Activated CD8-positive, alpha-beta T cell treated with anti-CD3 and anti-CD28 coated beads for 36 hours (primary cell): ENCODE measurements at regions not wholly inside any gene's neighbourhood (a gene's known extent, or its start where the extent isn't known, plus 50 kb on each side); places are given as distances from the start of the nearest gene placed in this dataset.
"Not testable (repeated sequence)": the region's sequence is repeated elsewhere in the genome, so short reads cannot be mapped to it uniquely, and the experiment has no call there.

ENCODE experiments used
- ATAC-seq: fragments of 200-7000 bp; cut with Tn5 transposase; one replicate; pipeline ENCODE4 v1.10.0; 2021; ENCODE audit warnings: mild to moderate bottlenecking, moderate library complexity
- CTCF ChIA-PET: fragments of 350-600 bp; sonication (Branson Sonifier 250); formaldehyde crosslinking; loops from one replicate; lab custom pipeline; 2021; ENCODE audit warnings: antibody characterized with exemption; lab: Charles Lee
- POLR2A ChIA-PET: fragments of 350-600 bp; sonication (Branson Sonifier 250); formaldehyde crosslinking; loops from one replicate; lab custom pipeline; 2021; ENCODE audit warnings: antibody characterized with exemption; lab: Charles Lee
- DNase-seq: peaks from one replicate; pipeline ENCODE4 v3.0.0-alpha.2; 2020
- H3K27ac Mint-ChIP-seq: one replicate; pipeline ENCODE4 v1.8.0; 2021; ENCODE audit warnings: mild to moderate bottlenecking, mixed read lengths
- H3K27me3 Mint-ChIP-seq: one replicate; pipeline ENCODE4 v1.8.0; 2021; ENCODE audit warnings: mixed read lengths
- H3K36me3 Mint-ChIP-seq: one replicate; pipeline ENCODE4 v1.8.0; 2021; ENCODE audit warnings: low read depth, mixed read lengths
- H3K4me1 Mint-ChIP-seq: one replicate; pipeline ENCODE4 v1.8.0; 2021; ENCODE audit warnings: low read depth, mixed read lengths
- H3K4me3 Mint-ChIP-seq: one replicate; pipeline ENCODE4 v1.8.0; 2021; ENCODE audit warnings: mild to moderate bottlenecking, moderate library complexity, mixed read lengths
- H3K9me3 Mint-ChIP-seq: one replicate; pipeline ENCODE4 v1.8.0; 2021; ENCODE audit warnings: mixed read lengths
- intact Hi-C: fragments of 100-400 bp; cut with micrococcal nuclease; formaldehyde crosslinking; loops from one replicate; pipeline ENCODE4 v1.10.0; 2022
- TF ChIP-seq, protein P1 (sequence below): fragments of 200-600 bp; IDR thresholded peaks from one replicate; pipeline ENCODE4 v1.8.0; 2022; ENCODE audit warnings: antibody characterized with exemption, mild to moderate bottlenecking

DNA sequence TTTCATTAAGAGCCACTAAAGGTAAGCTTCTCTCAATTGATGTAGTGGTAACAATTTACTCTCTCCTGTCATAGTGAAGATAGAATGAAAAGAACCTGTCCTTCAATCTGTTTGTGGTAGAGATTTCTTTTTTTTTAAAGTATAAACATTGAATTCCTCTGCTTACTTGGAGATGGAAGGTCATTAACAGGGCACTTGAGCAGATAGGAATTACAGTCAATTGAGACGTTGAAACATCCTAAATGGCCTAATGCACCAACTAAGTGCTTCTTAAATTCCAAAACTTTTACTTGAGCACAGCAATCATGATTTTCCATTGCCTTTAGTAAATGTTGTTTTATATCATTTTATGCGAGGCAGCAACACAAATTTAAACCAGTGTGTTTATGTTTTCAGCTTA lies 241.4 kb downstream of the FOXG1 start:
- Mint-ChIP-seq H3K4me1 (no peaks in the 10 kb centered on the region), H3K4me3 (no peak overlapping the region), H3K36me3 (no peaks in the 10 kb centered on the region), H3K27ac (no peak overlapping the region), H3K9me3 (peaks cover 16% of the 10 kb centered on the region), H3K27me3 (no peaks in the 10 kb centered on the region)
- intact Hi-C loops: no loop called here
- DNase-seq (no peak), ATAC-seq (no peak)
- ChIA-PET CTCF (no interaction called here), POLR2A (no interaction called here)
- TF ChIP-seq, protein P1, sequence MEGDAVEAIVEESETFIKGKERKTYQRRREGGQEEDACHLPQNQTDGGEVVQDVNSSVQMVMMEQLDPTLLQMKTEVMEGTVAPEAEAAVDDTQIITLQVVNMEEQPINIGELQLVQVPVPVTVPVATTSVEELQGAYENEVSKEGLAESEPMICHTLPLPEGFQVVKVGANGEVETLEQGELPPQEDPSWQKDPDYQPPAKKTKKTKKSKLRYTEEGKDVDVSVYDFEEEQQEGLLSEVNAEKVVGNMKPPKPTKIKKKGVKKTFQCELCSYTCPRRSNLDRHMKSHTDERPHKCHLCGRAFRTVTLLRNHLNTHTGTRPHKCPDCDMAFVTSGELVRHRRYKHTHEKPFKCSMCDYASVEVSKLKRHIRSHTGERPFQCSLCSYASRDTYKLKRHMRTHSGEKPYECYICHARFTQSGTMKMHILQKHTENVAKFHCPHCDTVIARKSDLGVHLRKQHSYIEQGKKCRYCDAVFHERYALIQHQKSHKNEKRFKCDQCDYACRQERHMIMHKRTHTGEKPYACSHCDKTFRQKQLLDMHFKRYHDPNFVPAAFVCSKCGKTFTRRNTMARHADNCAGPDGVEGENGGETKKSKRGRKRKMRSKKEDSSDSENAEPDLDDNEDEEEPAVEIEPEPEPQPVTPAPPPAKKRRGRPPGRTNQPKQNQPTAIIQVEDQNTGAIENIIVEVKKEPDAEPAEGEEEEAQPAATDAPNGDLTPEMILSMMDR: no peak

DNA sequence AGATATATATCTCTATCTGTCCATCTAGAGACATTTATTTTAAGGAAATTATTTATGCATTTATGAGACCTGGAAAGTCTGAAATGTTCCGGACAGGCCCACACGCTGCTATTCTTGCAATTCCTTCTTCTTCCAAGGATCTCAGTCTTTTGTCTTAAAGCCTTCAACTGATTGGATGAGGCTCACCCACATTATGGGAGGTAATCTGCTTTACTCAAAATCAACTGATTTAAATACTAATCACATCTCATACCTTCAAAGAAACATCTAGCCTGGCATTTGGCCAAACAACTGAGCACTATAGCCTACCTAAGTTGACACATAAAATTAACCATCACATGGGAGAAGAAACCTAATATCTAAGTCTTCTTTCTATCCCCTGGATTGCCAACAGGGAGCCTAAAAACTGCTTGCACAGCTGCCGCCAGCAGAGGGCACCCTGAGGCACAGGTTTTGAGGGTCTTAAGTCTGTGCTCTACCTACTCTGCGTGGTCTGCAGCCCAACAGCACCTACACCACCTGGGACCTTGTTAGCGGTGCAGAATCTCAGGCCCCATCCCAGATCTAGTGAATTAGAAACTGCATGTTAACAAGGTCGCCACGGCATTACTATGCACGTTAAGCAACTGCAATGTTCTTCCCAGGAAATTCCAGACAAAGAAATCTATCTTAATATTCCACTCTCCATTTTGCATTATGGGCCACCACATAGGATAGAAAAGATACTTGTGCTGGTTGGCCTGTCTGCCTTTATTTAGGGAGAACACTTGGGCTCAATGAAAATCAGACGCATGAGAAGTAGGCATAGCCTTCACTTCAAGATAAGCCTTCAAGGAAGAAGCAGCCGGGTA lies 249.7 kb downstream of the FOXG1 start:
- TF ChIP-seq, protein P1: peak; percentile 46
- Mint-ChIP-seq H3K27me3 (no peaks in the 10 kb centered on the region), H3K36me3 (no peaks in the 10 kb centered on the region), H3K4me3 (no peak overlapping the region), H3K4me1 (no peaks in the 10 kb centered on the region), H3K9me3 (peaks cover 2% of the 10 kb centered on the region), H3K27ac (no peak overlapping the region)
- ATAC-seq: no peak
- POLR2A ChIA-PET: no interaction called here
- CTCF ChIA-PET: no interaction called here
- intact Hi-C loops: no loop called here
- DNase-seq: peak; percentile 45

DNA sequence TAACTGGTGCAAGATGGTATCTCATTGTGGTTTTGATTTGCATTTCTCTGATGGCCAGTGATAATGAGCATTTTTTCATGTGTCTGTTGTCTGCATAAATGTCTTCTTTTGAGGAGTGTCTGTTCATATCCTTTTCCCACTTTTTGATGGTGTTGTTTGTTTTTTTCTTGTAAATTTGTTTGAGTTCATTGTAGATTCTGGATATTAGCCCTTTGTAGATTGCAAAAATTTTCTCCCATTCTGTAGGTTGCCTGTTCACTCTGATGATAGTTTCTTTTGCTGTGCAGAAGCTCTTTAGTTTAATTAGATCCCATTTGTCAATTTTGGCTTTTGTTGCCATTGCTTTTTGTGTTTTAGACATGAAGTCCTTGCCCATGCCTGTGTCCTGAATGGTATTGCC lies 256.9 kb downstream of the FOXG1 start:
- H3K27me3 Mint-ChIP-seq, H3K36me3 Mint-ChIP-seq, H3K4me3 Mint-ChIP-seq, H3K27ac Mint-ChIP-seq, CTCF ChIA-PET, intact Hi-C loops, ATAC-seq, H3K4me1 Mint-ChIP-seq, POLR2A ChIA-PET, DNase-seq: not testable (repeated sequence)
- H3K9me3 Mint-ChIP-seq: peaks cover 16% of the 10 kb centered on the region

DNA sequence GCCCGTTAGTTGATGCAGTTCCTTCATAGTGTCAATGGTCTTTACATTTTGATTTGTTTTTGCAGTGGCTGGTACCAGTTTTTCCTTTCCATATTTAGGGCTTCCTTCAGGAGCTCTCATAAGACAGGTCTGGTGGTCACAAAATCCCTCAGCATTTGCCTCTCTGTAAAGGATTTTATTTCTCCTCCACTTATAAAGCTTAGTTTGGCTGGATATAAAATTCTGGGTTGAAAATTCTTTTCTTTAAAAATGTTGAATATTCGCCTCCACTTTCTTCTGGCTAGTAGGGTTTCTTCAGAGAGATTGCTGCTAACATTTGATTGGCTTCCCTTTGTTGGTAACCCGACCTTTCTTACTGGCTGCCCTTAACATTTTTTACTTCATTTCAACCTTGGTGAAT lies 260.9 kb downstream of the FOXG1 start:
- H3K27me3 Mint-ChIP-seq, ATAC-seq, H3K27ac Mint-ChIP-seq, H3K36me3 Mint-ChIP-seq, POLR2A ChIA-PET, DNase-seq, H3K4me3 Mint-ChIP-seq, intact Hi-C loops, CTCF ChIA-PET, H3K4me1 Mint-ChIP-seq: not testable (repeated sequence)
- H3K9me3 Mint-ChIP-seq: peaks cover 18% of the 10 kb centered on the region

DNA sequence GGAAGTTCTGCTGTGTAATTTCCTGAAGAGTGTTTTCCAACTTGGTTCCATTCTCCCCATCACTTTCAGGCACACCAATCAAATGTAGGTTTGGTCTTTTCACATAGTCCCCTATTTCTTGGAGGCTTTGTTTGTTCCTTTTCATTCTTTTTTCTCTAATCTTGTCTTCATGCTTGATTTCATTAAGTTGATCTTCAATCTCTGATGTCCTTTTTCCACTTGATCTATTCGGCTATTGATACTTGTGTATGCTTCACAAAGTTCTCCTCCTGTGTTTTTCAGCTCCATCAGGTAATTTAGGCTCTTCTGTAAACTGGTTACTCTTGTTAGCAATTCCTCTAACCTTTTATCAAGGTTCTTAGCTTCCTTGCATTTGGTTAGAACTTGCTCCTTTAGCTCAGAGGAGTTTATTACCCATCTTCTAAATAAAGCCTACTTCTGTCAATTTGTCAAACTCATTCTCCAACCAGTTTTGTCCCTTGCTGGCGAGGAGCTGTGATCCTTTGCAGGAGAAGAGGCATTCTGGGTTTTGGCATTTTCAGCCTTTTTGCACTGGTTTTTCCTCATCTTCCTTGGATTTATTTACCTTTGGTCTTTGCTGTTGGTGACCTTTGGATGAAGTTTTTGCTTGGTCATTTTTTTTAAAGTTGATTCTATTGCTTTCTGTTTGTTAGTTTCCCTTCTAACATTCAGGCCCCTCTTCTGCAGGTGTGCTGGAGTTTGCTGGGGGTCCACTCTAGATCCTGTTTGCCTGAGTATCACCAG lies 261.5 kb downstream of the FOXG1 start:
- H3K4me1 Mint-ChIP-seq, H3K27ac Mint-ChIP-seq, POLR2A ChIA-PET, DNase-seq, ATAC-seq, intact Hi-C loops, CTCF ChIA-PET, H3K36me3 Mint-ChIP-seq, H3K4me3 Mint-ChIP-seq, H3K27me3 Mint-ChIP-seq: not testable (repeated sequence)
- H3K9me3 Mint-ChIP-seq: peaks cover 18% of the 10 kb centered on the region

DNA sequence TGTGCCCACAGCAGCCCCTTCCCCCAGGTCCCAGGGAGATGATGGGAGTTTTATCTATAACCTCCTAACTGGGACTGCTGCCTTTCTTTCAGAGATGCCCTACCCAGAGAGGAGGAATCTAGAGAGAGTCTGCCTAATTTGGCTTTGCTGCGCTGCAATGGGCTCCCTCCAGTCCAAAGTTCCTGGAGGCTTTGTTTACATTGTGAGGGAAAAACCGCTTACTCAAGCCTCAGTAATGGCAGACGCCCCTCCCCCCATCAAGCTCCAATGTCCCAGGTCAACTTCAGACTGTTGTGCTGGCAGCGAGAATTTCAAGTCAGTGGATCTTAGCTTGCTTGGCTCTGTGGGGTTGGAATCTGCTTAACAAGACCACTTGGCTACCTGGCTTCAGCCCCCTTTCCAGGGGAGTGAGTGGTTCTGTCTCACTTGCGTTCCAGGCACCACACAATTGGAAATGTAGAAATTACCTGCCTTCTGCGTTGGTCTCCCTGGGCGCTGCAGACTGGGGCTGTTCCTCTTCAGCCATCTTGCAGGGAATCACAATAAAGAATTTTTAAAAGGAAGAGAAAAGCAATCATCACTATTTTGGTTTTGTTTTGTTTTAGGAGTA lies 262.5 kb downstream of the FOXG1 start:
- no peaks in the 10 kb centered on the region for H3K36me3 Mint-ChIP-seq
- TF ChIP-seq, protein P1: no peak
- intact Hi-C loops: no loop called here
- DNase-seq (no peak), ATAC-seq (no peak)
- no peaks in the 10 kb centered on the region for H3K4me1 Mint-ChIP-seq
- no peak overlapping the region for H3K4me3 Mint-ChIP-seq
- ChIA-PET CTCF (no interaction called here), POLR2A (no interaction called here)
- no peak overlapping the region for H3K27ac Mint-ChIP-seq
- no peaks in the 10 kb centered on the region for H3K27me3 Mint-ChIP-seq
- peaks cover 18% of the 10 kb centered on the region for H3K9me3 Mint-ChIP-seq
